GM13976 (cell line): ENCODE measurements at regions not wholly inside any gene's neighbourhood (a gene's known extent, or its start where the extent isn't known, plus 50 kb on each side); places are given as distances from the start of the nearest gene placed in this dataset.

Experiments
- DNase-seq: peaks from one replicate; pipeline ENCODE4 v3.0.0; 2012; ENCODE audit warnings: low spot score
- CTCF ChIP-seq: IDR thresholded peaks from 2 replicates; pipeline ENCODE4 v1.5.1; 2012; ENCODE audit warnings: borderline replicate concordance, mild to moderate bottlenecking; ENCODE audit not compliant: insufficient read depth; ENCODE audit errors: extremely low read depth, missing control alignments, control extremely low read depth
- in situ Hi-C: fragments of 300-500 bp; cut with MboI; formaldehyde crosslinking; loops from one replicate; pipeline ENCODE4 v1.12.0; 2022; ENCODE audit warnings: low sequenced_read_pairs, mixed read lengths, inconsistent platforms; ENCODE audit not compliant: unreplicated experiment

GRCh38 chr1:59144959-59145358, 151.9 kb upstream of the FGGY start:
- no peak for DNase-seq
- in situ Hi-C loops = no loop called here
- no peak for TF ChIP-seq CTCF

GRCh38 chr1:59146056-59146455, 150.8 kb upstream of the FGGY start:
- DNase-seq = no peak
- in situ Hi-C loops = no loop called here
- no peak for TF ChIP-seq CTCF

- TF ChIP-seq CTCF = peak; percentile 38
- DNase-seq = peak; percentile 83
- in situ Hi-C loops = no loop called here
Measured at GRCh38 chr1:59146651-59147358, 150.1 kb upstream of the FGGY start.

DNA sequence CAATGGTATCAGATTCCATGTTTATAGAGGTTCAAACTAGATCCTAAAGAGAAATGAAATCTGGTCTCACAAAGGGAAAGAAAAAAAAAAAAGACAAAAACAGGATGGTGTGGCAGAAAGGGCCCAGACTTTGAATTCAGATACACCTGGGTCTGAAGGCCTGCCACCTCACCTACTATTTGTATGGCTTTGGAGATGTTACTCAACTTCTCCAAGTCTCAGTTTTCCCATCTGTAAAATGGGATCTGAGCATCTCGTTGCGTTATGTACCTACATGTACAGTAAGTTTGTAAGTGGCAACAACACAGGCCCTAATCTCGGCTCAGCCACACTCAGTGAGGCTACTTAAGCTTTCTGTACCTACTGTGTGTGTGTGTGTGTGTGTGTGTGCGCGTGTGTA, 147.5 kb upstream of the FGGY start:
- DNase-seq = no peak
- no peak for TF ChIP-seq CTCF
- in situ Hi-C loops = no loop called here

DNA sequence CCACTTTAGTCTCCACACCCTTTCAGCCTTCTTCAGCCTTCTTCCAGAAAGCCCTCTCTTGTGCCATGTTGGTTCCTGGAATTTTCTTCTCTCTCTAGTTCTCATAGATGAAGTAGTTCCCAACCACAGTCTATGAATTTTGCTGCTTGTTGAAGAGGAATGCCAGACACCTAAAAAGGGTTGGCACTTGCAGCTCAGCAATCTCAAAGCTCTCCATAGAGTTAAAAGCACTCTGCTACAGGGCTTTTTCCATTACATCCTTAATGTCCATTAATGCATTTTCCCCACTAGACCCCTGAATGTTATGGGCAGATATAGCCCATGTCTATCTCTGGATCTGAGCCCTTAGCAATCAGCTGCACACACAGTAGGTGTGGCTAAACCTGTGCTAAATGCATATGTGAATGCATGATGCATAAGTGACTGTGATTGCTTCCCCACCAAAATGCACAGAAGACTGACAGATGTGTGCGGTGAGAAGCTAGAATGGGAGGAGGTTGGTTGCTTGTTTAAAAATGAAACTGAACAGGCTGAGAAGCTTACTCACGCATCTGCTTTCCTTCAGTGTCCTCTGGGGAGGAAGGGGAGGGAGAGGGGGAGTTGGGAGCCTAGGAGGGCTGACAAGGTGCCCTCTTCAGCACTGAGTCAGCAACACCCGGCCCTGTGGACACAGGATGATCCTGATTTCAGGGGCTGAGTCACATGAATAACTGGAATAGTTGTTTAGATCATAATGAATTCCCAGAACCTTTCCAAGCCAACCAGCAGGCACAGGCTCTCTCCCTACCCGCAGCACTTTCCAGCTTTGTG, 146.1 kb upstream of the FGGY start:
- DNase-seq = peak; percentile 48
- in situ Hi-C loops = no loop called here
- TF ChIP-seq CTCF = no peak

GRCh38 chr1:59151387-59151761, 145.5 kb upstream of the FGGY start:
- in situ Hi-C loops = no loop called here
- no peak for DNase-seq
- TF ChIP-seq CTCF = no peak
